ENCODE measurements at regions not wholly inside any gene's neighbourhood (a gene's known extent, or its start where the extent isn't known, plus 50 kb on each side); places are given as distances from the start of the nearest gene placed in this dataset.

GRCh38 chr18:56118422-56118821 is 520.0 kb downstream of the TXNL1 start:
- TF ChIP-seq CTCF (conservative IDR thresholded peaks at IDR 0.05 in 1 of 2, IDR thresholded peaks at IDR 0.05 in 1 of 2; ENCODE audit: low read depth in 1 of 2, low read length in 2 of 2) (no peak), EZH2 (IDR thresholded peaks at IDR 0.05; ENCODE audit: low read length, missing control alignments) (no peak)

Data from fibroblast of lung (primary cell).